ENCODE measurements at regions not wholly inside any gene's neighbourhood (a gene's known extent, or its start where the extent isn't known, plus 50 kb on each side); places are given as distances from the start of the nearest gene placed in this dataset.

DNA sequence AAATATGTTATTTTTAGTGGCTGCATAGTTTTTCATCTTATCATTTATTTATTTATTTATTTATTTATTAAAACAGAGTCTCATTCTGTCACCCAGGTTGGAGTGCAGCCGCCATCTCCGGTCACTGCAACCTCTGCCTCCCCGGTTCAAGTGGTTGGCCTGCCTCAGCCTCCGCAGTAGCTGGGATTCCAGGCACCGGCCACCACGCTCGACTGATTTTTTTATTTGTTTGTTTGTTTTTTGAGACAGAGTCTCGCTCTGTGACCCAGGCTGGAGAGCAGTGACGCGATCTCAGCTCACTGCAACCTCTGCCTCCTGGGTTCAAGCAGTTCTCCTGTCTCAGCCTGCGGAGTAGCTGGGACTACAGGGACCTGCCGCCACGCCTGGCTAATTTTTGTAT lies 262.9 kb upstream of the DDI1 start:
- no peak overlapping the region for H3K27ac ChIP-seq (ENCODE audit: low read length)
- POLR2A ChIA-PET = no interaction called here
- in situ Hi-C loops (cut with HindIII; ENCODE audit: low pct_unique_long_range_greater_than_20kb, low sequenced_read_pairs) (no loop called here), intact Hi-C loops (cut with micrococcal nuclease; ENCODE audit: unreplicated experiment) (no loop called here)
- no TSS peak for BruUV-seq (replicated peaks)
- no peaks in the 10 kb centered on the region for H3K9me3 ChIP-seq (ENCODE audit: control insufficient read depth, insufficient read depth, low read depth, low read length)
- no peak for TF ChIP-seq POLR2AphosphoS5 (IDR thresholded peaks at IDR 0.05; ENCODE audit: low read depth, low read length)
- TF ChIP-seq SIN3A (IDR thresholded peaks at IDR 0.05; ENCODE audit: borderline replicate concordance, insufficient read depth, low read depth, low read length) = no peak
- TF ChIP-seq TCF7L2 (IDR thresholded peaks at IDR 0.05; ENCODE audit: low read depth, low read length) = no peak
- no peak for TF ChIP-seq CTCF (IDR thresholded peaks at IDR 0.05)
- no peak for TF ChIP-seq REST (IDR thresholded peaks at IDR 0.05; ENCODE audit: insufficient read depth in 1 of 2, low read depth in 2 of 2, low read length in 1 of 2)
- H3K36me3 ChIP-seq (ENCODE audit: control insufficient read depth, insufficient read depth, low read length) = no peaks in the 10 kb centered on the region
- DNase-seq (ENCODE audit: low read depth, low spot score) (no peak), ATAC-seq (no peak)
- no peaks in the 10 kb centered on the region for H3K27me3 ChIP-seq (ENCODE audit: control insufficient read depth, insufficient read depth, low read length)
- H3K4me1 ChIP-seq (ENCODE audit: control insufficient read depth, insufficient read depth, low read length) = no peaks in the 10 kb centered on the region
- H3K4me3 ChIP-seq (ENCODE audit: low read depth in 2 of 2, low read length in 2 of 2) = no peak overlapping the region
- CTCF ChIA-PET = no interaction called here

GRCh38 chr11:103779054-103779453 lies 257.4 kb upstream of the DDI1 start:
- no TSS peak for BruUV-seq (replicated peaks)
- Histone ChIP-seq H3K9me3 (ENCODE audit: control insufficient read depth, insufficient read depth, low read depth, low read length) (no peaks in the 10 kb centered on the region), H3K36me3 (ENCODE audit: control insufficient read depth, insufficient read depth, low read length) (no peaks in the 10 kb centered on the region), H3K4me3 (ENCODE audit: low read depth in 2 of 2, low read length in 2 of 2) (no peak overlapping the region), H3K27ac (ENCODE audit: low read length) (no peak overlapping the region), H3K4me1 (ENCODE audit: control insufficient read depth, insufficient read depth, low read length) (no peaks in the 10 kb centered on the region), H3K27me3 (ENCODE audit: control insufficient read depth, insufficient read depth, low read length) (no peaks in the 10 kb centered on the region)
- TF ChIP-seq TCF7L2 (IDR thresholded peaks at IDR 0.05; ENCODE audit: low read depth, low read length) (no peak), SIN3A (IDR thresholded peaks at IDR 0.05; ENCODE audit: borderline replicate concordance, insufficient read depth, low read depth, low read length) (no peak), POLR2AphosphoS5 (IDR thresholded peaks at IDR 0.05; ENCODE audit: low read depth, low read length) (no peak), REST (IDR thresholded peaks at IDR 0.05; ENCODE audit: insufficient read depth in 1 of 2, low read depth in 2 of 2, low read length in 1 of 2) (no peak), CTCF (IDR thresholded peaks at IDR 0.05) (no peak)
- POLR2A ChIA-PET = no interaction called here
- CTCF ChIA-PET = no interaction called here
- no peak for ATAC-seq
- in situ Hi-C loops (cut with HindIII; ENCODE audit: low pct_unique_long_range_greater_than_20kb, low sequenced_read_pairs) = no loop called here
- intact Hi-C loops (cut with micrococcal nuclease; ENCODE audit: unreplicated experiment) = no loop called here
- DNase-seq (ENCODE audit: low read depth, low spot score) = no peak
